Gastroesophageal sphincter (tissue), 3 donors: ENCODE measurements at regions not wholly inside any gene's neighbourhood (a gene's known extent, or its start where the extent isn't known, plus 50 kb on each side); places are given as distances from the start of the nearest gene placed in this dataset.

Source experiments
- CTCF ChIP-seq, 4 experiments: fragments of 200-600 bp in 2 of 4; fragments of 450-650 bp in 2 of 4; sonication (generic) in 1 of 4; IDR thresholded peaks; one replicate each; pipeline ENCODE4 v1.5.1; 2017 to 2019; ENCODE audit warnings: antibody characterized with exemption in 4 of 4, mild to moderate bottlenecking in 2 of 4, moderate library complexity in 2 of 4
- EP300 ChIP-seq: sonication (generic); formaldehyde crosslinking; IDR thresholded peaks from one replicate; pipeline ENCODE4 v1.6.1; 2017; ENCODE audit warnings: antibody characterized with exemption, mild to moderate bottlenecking

- TF ChIP-seq CTCF (IDR thresholded peaks at IDR 0.05) (no peak), EP300 (no peak)
Measured at GRCh38 chr4:59837751-59838150, 1362.4 kb upstream of the ADGRL3 start.
